AG20443 (cell line): ENCODE measurements at regions not wholly inside any gene's neighbourhood (a gene's known extent, or its start where the extent isn't known, plus 50 kb on each side); places are given as distances from the start of the nearest gene placed in this dataset.

Experiments used
- DNase-seq: peaks from one replicate; pipeline ENCODE4 v3.0.0; 2012; ENCODE audit warnings: low spot score, mixed read lengths

DNA sequence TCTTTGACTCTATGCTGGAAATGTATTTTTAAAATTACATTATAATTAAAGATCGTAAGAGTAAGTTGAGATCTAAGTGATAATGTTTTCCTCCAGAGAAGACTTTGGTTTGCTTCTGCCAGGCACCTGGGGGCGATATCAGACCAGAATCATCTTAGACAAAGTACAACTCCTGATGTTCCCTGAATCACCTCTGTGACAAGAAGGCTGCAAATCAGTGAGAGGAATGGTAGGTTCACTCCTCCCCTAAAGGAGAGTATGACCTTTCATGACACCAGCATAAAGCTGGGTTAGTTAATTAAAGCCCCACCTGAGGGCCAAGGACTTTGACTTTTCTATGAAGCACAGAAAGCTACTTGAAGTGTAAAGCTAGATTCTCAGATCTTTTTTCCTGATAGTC, 114.4 kb upstream of the DTNA start:
- no peak for DNase-seq

DNA sequence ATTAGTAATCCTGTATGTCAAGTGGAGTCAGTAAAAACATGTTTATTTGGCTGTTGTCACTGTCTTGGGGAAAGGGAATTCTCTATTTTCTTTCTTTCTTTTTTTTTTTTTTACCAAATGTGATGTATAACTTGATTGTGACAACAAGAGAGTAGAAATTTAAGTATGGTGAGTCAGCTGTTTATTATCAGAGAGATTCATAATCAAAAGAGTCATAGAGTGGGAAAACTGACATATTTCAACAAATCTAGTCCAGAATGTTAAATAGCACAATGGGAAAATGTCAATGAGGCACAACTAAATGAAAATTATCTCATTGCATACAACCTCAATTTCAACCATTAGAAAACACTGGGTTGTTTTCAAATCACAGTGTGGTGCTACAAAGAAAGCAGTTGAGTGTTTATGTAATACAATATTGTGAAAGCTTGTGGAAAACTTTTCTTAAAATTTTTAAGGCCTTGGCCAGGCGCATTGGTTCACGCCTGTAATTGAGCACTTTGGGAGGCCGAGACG, 111.9 kb upstream of the DTNA start:
- no peak for DNase-seq

DNA sequence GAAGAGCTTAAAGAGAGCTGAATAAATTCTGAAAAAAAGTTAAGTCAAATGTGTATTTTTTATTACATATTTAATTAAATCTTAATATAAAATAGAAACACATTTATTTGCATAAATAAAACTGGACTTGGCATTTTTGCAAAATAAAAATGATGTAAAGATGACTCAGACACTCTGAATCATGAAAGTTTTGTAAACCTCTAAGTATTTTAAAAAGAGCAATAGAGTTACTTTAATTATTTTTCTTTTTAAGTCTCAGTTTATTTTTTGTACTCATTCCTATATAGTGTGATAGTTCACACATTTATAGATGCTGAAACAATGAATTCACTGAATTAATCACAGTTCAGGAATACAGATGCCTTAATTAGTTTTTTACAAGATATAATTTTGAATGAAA, 109.9 kb upstream of the DTNA start:
- no peak for DNase-seq

DNA sequence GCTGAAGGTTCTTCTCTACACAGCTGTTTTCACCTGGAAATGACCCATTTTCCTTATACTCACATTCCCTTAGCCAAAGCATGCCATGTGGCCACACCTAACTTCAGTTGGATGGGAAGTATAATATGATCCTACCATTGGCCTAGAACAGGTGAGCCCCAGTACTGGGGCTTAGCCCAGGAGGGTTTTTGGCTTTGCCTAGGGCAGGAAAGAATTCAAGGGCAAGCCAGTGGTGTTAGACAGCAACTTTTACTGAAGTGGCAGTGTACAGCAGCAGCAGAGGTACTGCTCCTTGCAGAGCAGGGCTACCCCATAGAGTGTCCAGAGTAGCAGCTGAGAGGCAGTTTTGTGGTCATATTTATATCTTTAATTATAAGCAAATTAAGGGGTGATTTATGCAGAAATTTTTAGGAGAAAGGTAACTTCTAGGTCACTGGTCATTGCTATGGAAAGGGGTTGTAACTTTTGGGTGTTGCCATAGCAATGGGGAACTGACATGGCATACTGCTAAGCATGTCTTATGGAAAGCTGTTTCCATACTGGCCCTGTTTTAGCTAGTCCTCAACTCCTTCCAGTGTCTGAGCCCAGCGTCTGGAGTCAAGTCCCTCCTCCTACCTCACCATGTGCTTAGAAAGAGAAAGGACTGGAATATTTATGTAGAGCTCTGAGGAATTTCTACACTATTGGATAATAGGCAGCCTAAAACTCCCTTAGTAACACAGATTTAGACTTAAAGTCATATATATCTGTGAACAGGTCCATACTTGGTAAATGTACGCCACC, 109.0 kb upstream of the DTNA start:
- DNase-seq: no peak

DNA sequence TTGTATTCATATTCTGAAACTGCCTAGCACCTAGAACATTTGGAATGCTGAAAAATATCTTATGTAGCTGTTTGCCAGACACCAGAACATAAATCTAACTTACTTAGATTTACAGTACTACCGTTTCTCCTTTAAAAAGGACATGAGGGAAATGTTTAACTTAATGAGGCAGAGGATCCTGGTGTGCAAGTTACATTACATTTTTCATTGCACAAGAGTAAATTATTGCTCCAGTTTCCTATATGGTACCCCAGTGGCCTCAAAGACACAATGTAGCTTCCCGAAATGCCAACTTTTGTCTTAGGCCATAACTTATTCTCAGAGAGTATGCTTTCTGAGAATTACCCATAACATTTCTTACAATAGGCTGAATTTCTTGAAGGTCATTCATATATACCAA, 105.5 kb upstream of the DTNA start:
- no peak for DNase-seq

DNA sequence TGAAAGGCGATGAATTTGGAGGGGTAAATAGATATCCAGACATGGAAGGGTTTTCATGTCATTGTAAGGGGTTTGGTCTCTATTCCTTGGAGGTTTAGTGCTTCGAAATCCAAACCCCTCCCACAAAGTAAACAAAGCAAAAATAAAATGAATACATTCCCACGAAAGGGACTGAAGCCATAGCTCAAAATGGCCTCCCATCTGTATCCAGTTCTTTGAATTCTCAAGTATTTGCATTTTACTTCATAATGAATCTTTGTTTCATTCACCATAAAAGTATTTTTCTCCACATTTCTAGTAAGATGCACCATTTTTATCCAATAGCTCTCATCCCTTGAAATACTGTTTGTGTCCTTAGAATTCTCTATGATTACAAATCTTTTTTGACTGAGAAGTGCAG, 103.2 kb upstream of the DTNA start:
- DNase-seq: no peak

DNA sequence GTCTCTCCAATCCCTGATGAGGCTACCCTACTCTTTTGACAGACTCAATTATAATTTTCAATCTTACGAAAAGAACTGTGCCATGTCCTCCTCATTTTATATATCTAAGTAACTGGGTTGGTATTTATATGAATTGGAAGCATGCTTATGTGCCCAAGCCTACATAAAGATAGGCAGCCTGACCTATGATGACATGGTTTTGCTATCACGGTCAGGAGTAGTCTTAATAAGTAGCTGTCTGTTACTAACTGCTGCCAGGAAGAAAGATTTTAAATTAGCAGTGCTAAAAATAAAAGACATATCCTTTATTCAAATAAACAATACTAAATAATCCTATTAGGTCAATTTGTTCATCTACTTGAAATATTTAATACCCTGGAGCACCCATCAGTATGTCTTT, 102.0 kb upstream of the DTNA start:
- no peak for DNase-seq

DNA sequence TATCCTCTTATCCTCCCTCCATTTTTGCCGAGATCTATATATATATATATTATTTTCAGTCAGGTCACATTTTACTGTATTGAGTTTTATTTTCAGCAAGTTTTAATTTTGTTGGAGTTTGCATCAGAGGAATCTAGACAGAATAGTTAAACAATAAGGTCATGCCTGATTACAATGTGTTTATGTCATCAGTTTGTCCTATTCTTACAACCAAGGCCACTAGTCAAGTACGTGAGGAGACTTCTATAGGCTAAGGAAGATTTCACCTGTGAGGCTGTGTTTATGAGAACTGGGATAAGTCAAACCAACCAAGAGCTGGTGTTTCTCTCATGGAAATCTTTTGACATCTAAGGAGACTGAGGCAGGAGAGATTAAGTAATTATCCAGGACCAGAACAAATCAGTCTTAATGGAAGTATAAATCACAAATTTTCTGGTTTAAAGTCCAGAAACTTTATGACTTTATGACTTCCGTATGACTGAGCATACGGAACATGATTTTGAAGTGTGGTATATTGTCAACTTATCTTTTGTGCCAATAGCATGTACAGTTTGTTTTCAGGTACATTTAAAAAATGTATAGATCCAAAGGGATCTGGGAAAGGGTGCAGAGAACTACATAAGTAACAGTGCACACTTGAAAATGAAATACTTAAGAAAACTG, 100.0 kb upstream of the DTNA start:
- no peak for DNase-seq

DNA sequence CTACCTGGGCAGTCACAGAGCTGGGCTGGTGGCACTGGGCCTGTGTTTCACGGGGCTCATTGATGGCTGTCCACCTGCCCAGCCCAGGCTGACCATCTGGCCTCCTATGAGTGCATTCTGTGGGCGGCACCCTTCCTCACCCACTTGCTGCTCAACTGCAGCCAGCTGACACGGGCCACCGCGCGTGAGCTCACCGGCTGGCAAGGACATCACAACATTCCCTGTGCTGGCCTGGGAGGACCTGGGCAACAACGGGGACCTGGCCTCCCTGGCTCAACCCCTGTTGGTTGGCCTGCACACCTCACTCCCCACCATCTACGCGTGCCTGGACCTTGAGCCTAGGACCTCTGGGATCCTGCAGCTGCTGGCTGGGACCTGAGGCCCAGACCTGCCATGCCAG, 98.2 kb upstream of the DTNA start:
- DNase-seq: no peak

DNA sequence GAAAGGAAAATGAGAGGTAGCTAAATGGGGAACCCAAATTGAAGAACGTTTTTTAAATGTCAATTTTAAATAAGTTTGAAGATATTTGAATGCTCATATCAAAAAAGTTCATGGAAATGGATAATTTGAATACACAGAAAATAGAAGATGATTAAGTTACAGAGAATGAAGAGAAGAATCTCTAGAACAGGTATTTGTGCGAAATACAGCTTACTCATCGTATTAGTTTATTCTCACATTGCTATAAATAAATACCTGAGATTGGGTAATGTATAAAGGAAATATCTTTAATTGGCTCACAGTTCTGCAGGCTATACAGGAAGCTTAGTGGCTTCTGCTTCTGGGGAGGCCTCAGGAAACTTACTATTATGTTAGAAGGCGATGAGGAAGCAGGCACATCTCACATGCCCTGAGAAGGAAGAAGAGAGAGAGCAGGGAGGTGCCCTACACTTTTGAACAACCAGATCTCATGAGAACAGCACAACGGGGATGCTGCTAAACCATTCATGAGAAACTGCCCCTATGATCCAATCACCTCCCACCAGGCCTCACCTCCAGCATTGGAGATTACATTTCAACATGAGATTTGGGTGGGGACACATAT, 89.7 kb upstream of the DTNA start:
- no peak for DNase-seq

DNA sequence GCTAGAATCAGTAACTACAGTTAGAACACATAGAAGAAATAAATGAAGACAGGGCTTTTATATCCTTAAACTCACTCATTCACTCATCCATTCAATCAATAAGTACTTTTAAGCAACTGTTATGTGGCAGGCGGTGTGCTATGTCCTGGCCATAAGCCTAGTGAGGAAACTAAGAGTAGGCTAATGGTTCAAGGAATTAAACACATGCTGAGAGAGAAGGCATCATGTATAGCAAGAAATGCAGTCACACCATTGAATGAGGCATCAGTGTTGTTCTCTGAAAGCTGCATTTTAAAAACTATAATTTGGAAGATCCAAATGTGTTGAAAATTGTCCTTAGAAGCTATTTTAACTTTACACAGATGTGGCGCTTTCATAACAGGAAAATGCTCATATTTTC, 86.5 kb upstream of the DTNA start:
- DNase-seq: no peak

DNA sequence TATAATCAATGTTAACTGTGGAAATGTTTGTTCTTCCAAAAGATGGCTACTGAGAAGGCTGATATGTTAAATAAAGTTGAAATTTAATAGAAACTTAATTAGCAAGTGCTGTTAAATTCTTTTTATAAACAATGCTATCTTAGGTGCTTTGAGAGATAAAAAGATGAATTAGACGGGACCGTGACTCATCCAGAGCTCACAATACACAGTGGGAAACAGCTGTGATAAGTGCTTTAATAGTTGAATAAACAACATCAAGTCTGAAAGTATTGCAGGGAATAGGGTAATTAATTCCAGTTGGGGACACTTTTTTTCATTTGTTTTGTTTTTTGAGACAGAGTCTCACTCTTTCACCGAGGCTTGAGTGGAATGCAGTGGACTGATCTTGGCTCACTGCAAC, 85.5 kb upstream of the DTNA start:
- no peak for DNase-seq

DNA sequence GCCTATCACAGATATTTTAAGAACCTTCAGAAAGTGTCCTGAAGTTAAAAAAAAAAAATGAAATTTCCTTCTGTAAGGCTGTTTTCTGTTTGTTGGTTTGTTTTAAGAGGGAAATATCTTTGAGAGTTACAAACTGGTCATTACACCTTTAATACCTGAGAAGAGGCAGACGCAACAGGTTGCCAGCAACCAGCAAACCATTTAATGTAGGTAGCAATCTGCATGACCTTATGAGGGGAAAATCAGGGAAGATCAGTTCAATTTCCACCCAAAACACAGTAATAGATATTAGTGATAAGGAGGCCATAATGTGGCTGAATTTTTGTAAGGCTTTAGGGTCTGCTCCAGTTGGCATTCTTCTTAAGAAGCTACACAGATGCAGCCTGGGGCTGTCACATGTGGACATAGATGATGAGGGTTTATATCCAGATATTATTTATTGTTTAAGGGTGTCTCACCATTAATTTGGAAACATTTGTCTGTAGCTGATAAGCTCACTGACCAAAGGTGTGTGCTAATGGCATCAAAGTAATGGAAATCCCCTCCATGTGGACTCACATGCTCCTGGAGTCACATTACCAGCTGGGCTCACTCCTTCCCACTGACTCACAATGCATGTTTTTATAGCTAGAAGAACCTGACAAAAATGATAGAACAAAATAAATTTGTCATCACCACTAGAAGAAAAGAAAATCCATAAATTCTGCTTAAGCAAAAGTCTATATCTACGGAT, 83.5 kb upstream of the DTNA start:
- no peak for DNase-seq

DNA sequence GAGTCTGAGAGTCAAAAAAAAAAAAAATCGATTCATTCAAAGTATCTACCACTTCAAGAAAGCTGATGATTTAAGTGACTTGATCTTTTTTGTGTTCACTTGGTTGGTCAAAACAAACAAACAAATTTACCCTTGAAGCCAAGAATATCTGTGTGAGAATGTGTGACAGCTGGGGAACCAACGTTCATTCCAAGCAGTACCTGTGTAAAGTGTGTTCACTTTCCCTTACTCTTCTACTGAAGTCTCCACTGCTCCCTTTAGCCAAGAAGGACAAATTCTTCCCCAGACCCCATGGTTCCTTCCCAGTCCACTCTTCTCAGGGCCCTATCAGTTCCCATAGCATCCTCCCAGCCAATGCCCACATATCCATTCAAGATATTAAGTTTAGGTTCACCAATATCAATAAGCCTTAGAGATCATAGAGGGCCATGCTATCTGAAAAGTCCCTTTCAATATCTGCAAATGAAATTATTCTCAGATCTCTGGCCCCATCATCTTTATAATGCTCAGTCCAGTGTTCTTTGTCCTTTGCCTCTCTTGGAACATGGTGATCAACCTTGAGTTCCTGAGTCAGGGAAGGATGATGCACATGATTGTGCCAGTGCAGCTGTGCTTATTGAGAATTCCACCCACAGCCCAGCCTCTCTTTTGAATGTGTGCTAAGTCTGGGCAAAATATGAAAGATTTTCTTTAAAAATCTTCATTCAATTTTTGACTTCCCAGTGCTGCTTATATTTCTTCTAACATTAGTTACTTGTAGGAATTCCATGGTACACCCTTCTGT, 82.8 kb upstream of the DTNA start:
- DNase-seq: no peak

DNA sequence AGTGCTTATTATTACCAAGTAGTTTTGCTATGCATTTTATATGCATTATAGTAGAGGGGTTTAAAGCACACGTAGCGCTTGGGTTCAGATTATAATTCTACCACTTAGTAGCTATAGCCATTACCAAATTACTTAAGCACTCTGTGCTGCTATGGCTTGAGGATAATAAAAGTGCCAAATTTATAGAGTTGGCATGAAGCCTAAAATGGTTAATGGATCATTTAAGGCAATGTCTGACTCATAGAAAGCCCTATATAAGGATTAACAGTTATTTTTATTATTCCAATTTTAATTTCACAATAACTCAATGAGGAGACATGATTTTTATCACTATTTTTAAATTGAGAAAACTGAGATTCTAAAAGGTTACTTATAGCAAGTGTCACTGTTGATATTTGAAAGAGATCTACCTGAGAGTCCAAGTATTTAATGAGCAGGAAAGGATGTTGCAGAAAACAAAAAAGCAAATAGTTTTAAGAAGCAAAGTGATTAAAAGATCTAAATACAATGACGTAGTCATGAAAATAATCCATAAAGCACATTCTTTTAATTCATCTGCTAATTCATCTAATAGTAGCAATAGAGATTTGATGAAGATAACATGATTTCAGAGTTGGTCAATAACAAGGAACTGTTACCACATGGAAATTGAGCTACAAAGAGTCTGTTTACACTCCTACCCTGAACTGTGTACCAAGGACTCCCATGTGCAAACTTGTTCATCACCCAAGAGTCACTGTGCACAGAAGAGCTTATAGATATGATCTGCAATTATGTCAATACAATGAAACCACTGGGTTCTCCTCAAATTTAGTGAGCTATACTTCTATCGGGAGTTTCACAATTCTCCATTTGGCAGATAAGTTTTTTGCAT, 78.8 kb upstream of the DTNA start:
- DNase-seq: no peak

DNA sequence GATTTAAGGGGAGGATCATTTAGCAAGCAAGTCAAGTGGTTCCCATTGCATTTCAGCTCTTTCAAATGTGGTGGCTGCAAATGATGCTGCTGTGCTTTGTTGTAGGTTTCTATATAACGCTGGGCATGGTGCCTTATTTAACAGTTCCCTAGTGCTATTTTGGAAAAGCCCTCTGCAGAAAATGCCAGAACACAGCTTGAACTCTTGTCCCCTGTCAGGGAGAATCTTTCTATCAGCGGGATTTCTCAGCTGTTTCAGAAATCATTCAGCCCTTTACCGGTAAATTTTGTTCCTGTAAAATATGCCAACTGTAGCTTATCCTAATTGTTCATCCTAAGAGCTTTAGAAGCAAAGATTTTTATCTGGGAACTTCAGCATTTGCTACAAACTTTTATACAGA, 77.8 kb upstream of the DTNA start:
- DNase-seq: no peak

DNA sequence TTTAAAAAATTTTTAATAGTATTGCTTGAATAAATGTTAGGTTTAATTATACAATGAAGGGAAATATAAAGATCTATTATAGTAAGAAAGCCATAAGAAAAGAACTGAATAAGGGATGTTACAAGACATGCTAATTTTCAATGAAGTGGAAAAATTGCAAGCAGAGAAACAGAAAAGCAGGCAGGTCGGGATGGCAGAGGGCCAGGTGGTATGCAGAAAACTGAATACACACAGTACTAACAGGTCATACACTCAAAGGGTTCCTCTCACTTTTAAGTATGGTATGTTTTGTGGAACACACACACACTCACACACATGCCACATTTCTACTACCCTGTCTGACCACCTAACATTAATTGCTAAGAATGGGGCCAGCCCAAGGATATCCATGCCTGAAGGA, 76.7 kb upstream of the DTNA start:
- DNase-seq: no peak

DNA sequence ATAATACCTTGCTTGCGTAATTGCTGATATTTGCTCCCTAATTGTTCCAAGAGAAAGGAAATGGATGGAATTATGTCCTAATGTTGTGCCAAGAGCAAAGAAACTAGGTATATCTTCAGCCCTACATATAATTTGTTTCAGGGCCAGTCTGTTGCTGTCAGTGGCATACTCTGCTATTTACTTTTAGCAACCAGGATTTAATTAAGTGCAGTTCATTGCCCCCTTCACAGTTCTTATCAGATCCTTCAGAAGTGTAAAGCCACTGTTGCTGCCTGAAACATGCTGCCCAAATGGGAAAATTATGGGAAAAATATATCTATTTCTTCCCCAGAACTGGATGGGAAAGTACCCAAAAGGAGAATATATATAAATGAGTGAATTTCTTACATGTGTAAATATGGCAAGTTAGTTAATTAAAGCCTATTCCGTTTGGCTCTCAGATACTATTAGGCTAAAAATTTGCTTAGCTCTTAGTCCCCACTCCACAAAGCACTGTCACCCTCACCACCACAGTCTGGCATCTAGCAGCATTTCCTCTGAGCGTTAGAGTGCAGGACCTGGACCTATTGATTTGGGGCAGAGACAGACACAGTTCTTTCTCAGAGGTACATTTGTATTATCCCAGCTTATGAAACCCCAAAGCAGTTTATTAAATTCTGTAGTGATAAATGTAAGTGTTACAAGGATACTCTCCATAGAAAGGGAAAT, 72.8 kb upstream of the DTNA start:
- DNase-seq: no peak

DNA sequence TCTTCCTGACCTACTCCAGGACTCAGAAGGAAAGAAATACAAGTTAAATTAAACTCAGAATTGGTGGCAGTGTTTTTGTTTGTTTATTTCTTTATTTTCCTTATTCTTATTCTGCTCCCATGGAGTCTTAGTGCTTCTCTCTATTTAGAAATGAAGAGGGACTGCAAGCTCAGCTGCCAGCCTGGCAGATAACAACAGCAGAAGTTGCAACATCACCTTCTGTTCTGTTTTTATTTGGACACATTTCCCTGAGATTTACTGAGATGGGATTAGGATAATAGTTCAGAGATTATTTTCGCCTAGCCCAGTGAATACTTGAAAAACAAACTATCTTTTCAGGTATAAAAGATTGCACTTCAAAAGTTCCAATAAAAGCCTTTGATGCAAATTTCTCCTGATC, 70.4 kb upstream of the DTNA start:
- DNase-seq: no peak

DNA sequence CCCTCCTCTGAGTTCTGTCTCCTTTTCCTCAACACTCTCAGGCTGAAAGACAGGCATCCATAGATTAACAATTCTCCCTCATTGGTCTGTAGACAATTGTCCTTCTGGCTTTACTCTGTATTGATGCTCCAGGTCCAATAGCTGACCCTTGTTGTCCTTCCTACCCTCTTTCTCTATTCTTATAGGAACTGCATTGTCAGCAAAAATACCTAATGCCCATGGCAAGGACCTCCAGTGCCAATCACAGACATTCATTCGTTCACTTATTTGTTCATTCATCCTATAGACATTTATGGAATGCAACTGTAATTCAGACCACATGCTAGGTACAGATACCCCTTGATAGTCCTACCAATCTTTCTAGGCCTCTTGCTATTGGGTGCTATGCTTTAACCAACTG, 69.8 kb upstream of the DTNA start:
- DNase-seq: no peak
